ENCODE measurements at regions not wholly inside any gene's neighbourhood (a gene's known extent, or its start where the extent isn't known, plus 50 kb on each side); places are given as distances from the start of the nearest gene placed in this dataset.

GRCh38 chr3:11950576-11950975, 53.6 kb upstream of the SYN2 start (continued):
- no peak for TF ChIP-seq CTCF (IDR thresholded peaks at IDR 0.05 in 2 of 3, conservative IDR thresholded peaks at IDR 0.05 in 1 of 3; ENCODE audit: borderline replicate concordance in 1 of 3, insufficient read depth in 1 of 3, low read depth in 2 of 3, low read length in 2 of 3)
- no peak for TF ChIP-seq SRF (IDR thresholded peaks at IDR 0.05; ENCODE audit: low read depth)
- TF ChIP-seq EZH2 (IDR thresholded peaks at IDR 0.05), result no peak
- no peak for TF ChIP-seq CEBPB (IDR thresholded peaks at IDR 0.05; ENCODE audit: low read depth)
- TF ChIP-seq MAX (IDR thresholded peaks at IDR 0.05), result no peak
- no peak for TF ChIP-seq YY1 (IDR thresholded peaks at IDR 0.05; ENCODE audit: extremely low read depth, insufficient replicate concordance, low read depth, low read length)
- TF ChIP-seq JUND (IDR thresholded peaks at IDR 0.05), result no peak
- no peak for TF ChIP-seq FOSL1 (IDR thresholded peaks at IDR 0.05; ENCODE audit: low read depth)
- no peak for TF ChIP-seq SIN3A (IDR thresholded peaks at IDR 0.05; ENCODE audit: low read depth)
- TF ChIP-seq CBX3 (IDR thresholded peaks at IDR 0.05; ENCODE audit: low read depth), result no peak

- TF ChIP-seq EZH2 (IDR thresholded peaks at IDR 0.05) (no peak), JUND (IDR thresholded peaks at IDR 0.05) (no peak), ELF1 (IDR thresholded peaks at IDR 0.05; ENCODE audit: borderline replicate concordance, low read depth) (no peak), ATF3 (IDR thresholded peaks at IDR 0.05) (no peak), RAD21 (IDR thresholded peaks at IDR 0.05; ENCODE audit: low read depth) (no peak)
- ChIA-PET POLR2A (no interaction called here), RAD21 (ENCODE audit: low non-redundant PET in 1 of 2, low total read pairs in 2 of 2, uncharacterized antibody in 2 of 2, unreplicated experiment in 2 of 2) (interaction anchor here in 1 of 2 experiments (0.7 kb wide), 1 partner anchor 9 kb away, joined by 3 read pairs; no protein-coding TSS in a partner anchor), CTCF (interaction anchor here (2.9 kb wide), 1 partner anchor 9 kb away, joined by 11 read pairs; no protein-coding TSS in a partner anchor)
- no peaks in the 10 kb centered on the region; the same call in 1 of the 2 replicates for H3K27me3 ChIP-seq (ENCODE audit: insufficient read depth, low read length)
- H3K9ac ChIP-seq (ENCODE audit: low read length), result no peak overlapping the region
- no peaks in the 10 kb centered on the region for H3K4me1 ChIP-seq (ENCODE audit: control insufficient read depth in 1 of 2, insufficient read depth in 2 of 2, low read length in 2 of 2)
- no peaks in the 10 kb centered on the region for H3K79me2 ChIP-seq (ENCODE audit: insufficient read depth, low read length)
- intact Hi-C loops (cut with micrococcal nuclease), result no loop called here
- H3K4me2 ChIP-seq (ENCODE audit: low read length), result no peak overlapping the region
- H3K9me2 ChIP-seq (ENCODE audit: insufficient read depth), result no peaks in the 10 kb centered on the region
- BruUV-seq (replicated peaks), result no TSS peak
- no peak for ATAC-seq
- H3K9me3 ChIP-seq (ENCODE audit: control insufficient read depth in 1 of 2, insufficient read depth in 1 of 2, low read depth in 1 of 2, low read length in 2 of 2), result no peaks in the 10 kb centered on the region
- no peak for DNase-seq (ENCODE audit: low read depth, low spot score)
- no peak overlapping the region for H2AFZ ChIP-seq (ENCODE audit: low read depth, low read length, poor library complexity, severe bottlenecking)
- no peaks in the 10 kb centered on the region for H3K36me3 ChIP-seq (ENCODE audit: control insufficient read depth in 1 of 2, insufficient read depth in 2 of 2, low read length in 2 of 2)
- H3K4me3 ChIP-seq (replicated peaks in 1 of 2; ENCODE audit: low read depth in 1 of 2, low read length in 2 of 2), result no peak overlapping the region
- H4K20me1 ChIP-seq (ENCODE audit: insufficient read depth), result no peaks in the 10 kb centered on the region
- no peak overlapping the region for H3K27ac ChIP-seq (ENCODE audit: low read depth, low read length)
Observed at GRCh38 chr3:11953350-11953749, 50.8 kb upstream of the SYN2 start.
